ENCODE measurements at regions not wholly inside any gene's neighbourhood (a gene's known extent, or its start where the extent isn't known, plus 50 kb on each side); places are given as distances from the start of the nearest gene placed in this dataset.
"Not testable (repeated sequence)": the region's sequence is repeated elsewhere in the genome, so short reads cannot be mapped to it uniquely, and the experiment has no call there.

GRCh38 chr4:86522349-86522748, 71.8 kb upstream of the PTPN13 start:
- in situ Hi-C loops (cut with MboI; ENCODE audit: low sequenced_read_pairs): no loop called here

- in situ Hi-C loops (cut with MboI; ENCODE audit: low sequenced_read_pairs): no loop called here
Observed at GRCh38 chr4:86523333-86523732, 70.8 kb upstream of the PTPN13 start.

- in situ Hi-C loops (cut with MboI; ENCODE audit: low sequenced_read_pairs): not testable (repeated sequence)
Observed at GRCh38 chr4:86527713-86528112, 66.4 kb upstream of the PTPN13 start.

GRCh38 chr4:86529436-86529835, 64.7 kb upstream of the PTPN13 start:
- in situ Hi-C loops (cut with MboI; ENCODE audit: low sequenced_read_pairs): no loop called here

- in situ Hi-C loops (cut with MboI; ENCODE audit: low sequenced_read_pairs): no loop called here
Observed at GRCh38 chr4:86530183-86530582, 63.9 kb upstream of the PTPN13 start.

GRCh38 chr4:86531440-86531839, 62.7 kb upstream of the PTPN13 start:
- in situ Hi-C loops (cut with MboI; ENCODE audit: low sequenced_read_pairs): no loop called here

- in situ Hi-C loops (cut with MboI; ENCODE audit: low sequenced_read_pairs): no loop called here
Observed at GRCh38 chr4:86532851-86533250, 61.3 kb upstream of the PTPN13 start.

GRCh38 chr4:86536151-86536550, 58.0 kb upstream of the PTPN13 start:
- in situ Hi-C loops (cut with MboI; ENCODE audit: low sequenced_read_pairs): no loop called here

- in situ Hi-C loops (cut with MboI; ENCODE audit: low sequenced_read_pairs): no loop called here
Observed at GRCh38 chr4:86542319-86543027, 51.6 kb upstream of the PTPN13 start.

- in situ Hi-C loops (cut with MboI; ENCODE audit: low sequenced_read_pairs): no loop called here
Observed at GRCh38 chr4:86543080-86543479, 51.0 kb upstream of the PTPN13 start.

- in situ Hi-C loops (cut with MboI; ENCODE audit: low sequenced_read_pairs): no loop called here
Observed at GRCh38 chr4:86543560-86544309, 50.4 kb upstream of the PTPN13 start.

GRCh38 chr4:86544310-86544966, 49.7 kb upstream of the PTPN13 start:
- in situ Hi-C loops (cut with MboI; ENCODE audit: low sequenced_read_pairs): no loop called here
